ENCODE measurements at regions not wholly inside any gene's neighbourhood (a gene's known extent, or its start where the extent isn't known, plus 50 kb on each side); places are given as distances from the start of the nearest gene placed in this dataset.
"Not testable (repeated sequence)": the region's sequence is repeated elsewhere in the genome, so short reads cannot be mapped to it uniquely, and the experiment has no call there.

DNA sequence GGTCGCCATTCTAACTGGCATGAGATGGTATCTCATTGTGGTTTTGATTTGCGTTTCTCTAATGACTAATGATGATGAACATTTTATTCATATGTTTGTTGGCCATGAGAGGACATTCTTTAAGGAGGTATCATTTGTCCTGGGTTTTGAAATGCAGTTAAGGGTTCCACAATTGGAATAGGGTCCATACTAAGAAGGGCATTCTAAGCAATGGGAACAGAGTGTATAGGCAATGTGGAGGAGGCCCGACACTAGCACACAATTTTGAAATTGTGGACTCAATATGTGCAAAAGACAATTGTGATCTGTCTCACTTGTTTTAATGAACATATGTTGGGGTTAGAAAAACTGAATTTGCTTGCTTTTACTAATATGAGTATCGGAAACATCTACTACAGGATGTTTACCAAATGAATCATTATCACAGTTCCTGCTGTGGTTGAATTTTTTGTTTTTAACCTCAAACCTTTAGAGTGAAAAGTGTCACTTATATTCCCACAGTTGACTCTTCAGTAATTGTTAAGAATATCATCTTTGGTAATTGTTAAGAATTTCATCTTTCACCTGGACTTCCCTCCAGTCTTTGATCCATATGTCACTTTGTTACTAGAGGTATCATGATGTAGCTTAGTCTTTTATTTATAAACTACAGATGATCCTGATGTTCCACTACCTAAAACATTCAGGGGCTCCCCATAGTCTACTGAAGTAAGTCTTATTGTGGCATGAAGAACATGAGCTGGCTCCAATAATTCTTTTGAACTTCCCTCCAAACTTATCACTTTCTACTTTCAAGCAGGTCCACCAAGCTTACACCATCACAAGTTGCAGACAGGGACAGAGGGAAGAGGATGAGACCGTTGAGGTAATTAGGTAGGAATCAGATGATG is 109.7 kb upstream of the KLF12 start:
- H3K4me1 ChIP-seq: no peaks in the 10 kb centered on the region
- no peaks in the 10 kb centered on the region for H3K36me3 ChIP-seq
- no peak overlapping the region for H3K27ac ChIP-seq
- no peaks in the 10 kb centered on the region for H3K27me3 ChIP-seq
- H3K9me3 ChIP-seq: no peaks in the 10 kb centered on the region
- no peak overlapping the region for H3K4me3 ChIP-seq
- no peak for DNase-seq (ENCODE audit: low spot score)
- no peak for TF ChIP-seq CTCF (IDR thresholded peaks at IDR 0.05)

DNA sequence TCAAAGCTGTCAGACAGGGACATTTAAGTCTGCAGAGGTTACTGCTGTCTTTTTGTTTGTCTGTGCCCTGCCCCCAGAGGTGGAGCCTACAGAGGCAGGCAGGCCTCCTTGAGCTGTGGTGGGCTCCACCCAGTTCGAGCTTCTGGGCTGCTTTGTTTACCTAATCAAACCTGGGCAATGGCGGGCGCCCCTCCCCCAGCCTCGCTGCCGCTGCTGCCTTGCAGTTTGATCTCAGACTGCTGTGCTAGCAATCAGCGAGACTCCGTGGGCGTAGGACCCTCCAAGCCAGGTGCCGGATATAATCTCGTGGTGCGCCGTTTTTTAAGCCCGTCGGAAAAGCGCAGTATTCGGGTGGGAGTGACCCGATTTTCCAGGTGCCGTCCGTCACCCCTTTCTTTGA is 107.1 kb upstream of the KLF12 start:
- H3K27me3 ChIP-seq; H3K27ac ChIP-seq; H3K4me3 ChIP-seq; H3K4me1 ChIP-seq; DNase-seq (ENCODE audit: low spot score); H3K36me3 ChIP-seq; H3K9me3 ChIP-seq: not testable (repeated sequence)

- Histone ChIP-seq H3K9me3 (no peaks in the 10 kb centered on the region), H3K4me3 (no peak overlapping the region), H3K4me1 (no peaks in the 10 kb centered on the region), H3K36me3 (no peaks in the 10 kb centered on the region), H3K27ac (no peak overlapping the region), H3K27me3 (no peaks in the 10 kb centered on the region)
- no peak for TF ChIP-seq CTCF (IDR thresholded peaks at IDR 0.05)
- DNase-seq (ENCODE audit: low spot score): no peak
Measured at GRCh38 chr13:74230984-74231501, 96.8 kb upstream of the KLF12 start.

GRCh38 chr13:74229242-74229641 is 95.0 kb upstream of the KLF12 start:
- H3K36me3 ChIP-seq: no peaks in the 10 kb centered on the region
- no peaks in the 10 kb centered on the region for H3K4me1 ChIP-seq
- H3K27me3 ChIP-seq: no peaks in the 10 kb centered on the region
- H3K9me3 ChIP-seq: no peaks in the 10 kb centered on the region
- no peak for TF ChIP-seq CTCF (IDR thresholded peaks at IDR 0.05)
- H3K27ac ChIP-seq: no peak overlapping the region
- H3K4me3 ChIP-seq: no peak overlapping the region
- no peak for DNase-seq (ENCODE audit: low spot score)

- no peak overlapping the region for H3K4me3 ChIP-seq
- H3K27ac ChIP-seq: no peak overlapping the region
- no peaks in the 10 kb centered on the region for H3K9me3 ChIP-seq
- H3K36me3 ChIP-seq: no peaks in the 10 kb centered on the region
- H3K4me1 ChIP-seq: no peaks in the 10 kb centered on the region
- H3K27me3 ChIP-seq: no peaks in the 10 kb centered on the region
- TF ChIP-seq CTCF (IDR thresholded peaks at IDR 0.05): no peak
- DNase-seq (ENCODE audit: low spot score): no peak
Measured at GRCh38 chr13:74227476-74228158, 93.4 kb upstream of the KLF12 start.

- no peak for TF ChIP-seq CTCF (IDR thresholded peaks at IDR 0.05)
- no peak for DNase-seq (ENCODE audit: low spot score)
- H3K36me3 ChIP-seq: no peaks in the 10 kb centered on the region
- no peak overlapping the region for H3K4me3 ChIP-seq
- H3K27me3 ChIP-seq: no peaks in the 10 kb centered on the region
- no peak overlapping the region for H3K27ac ChIP-seq
- H3K9me3 ChIP-seq: no peaks in the 10 kb centered on the region
- no peaks in the 10 kb centered on the region for H3K4me1 ChIP-seq
Measured at GRCh38 chr13:74226791-74227475, 92.7 kb upstream of the KLF12 start.
